Adrenal gland (tissue), 5 donors: ENCODE measurements at regions not wholly inside any gene's neighbourhood (a gene's known extent, or its start where the extent isn't known, plus 50 kb on each side); places are given as distances from the start of the nearest gene placed in this dataset.

Source experiments
- CTCF ChIP-seq, 6 experiments: fragments of 450-650 bp in 4 of 6; fragments of 200-600 bp in 2 of 6; sonication (generic) in 1 of 6; IDR thresholded peaks; 1 replicate in 5 of 6; 2 replicates in 1 of 6; pipeline versions ENCODE4 v1.5.1 to v1.8.0; 2016 to 2021; ENCODE audit warnings: antibody characterized with exemption in 6 of 6, mild to moderate bottlenecking in 2 of 6, moderate library complexity in 1 of 6
- POLR2A ChIP-seq, 2 donors: fragments of 450-650 bp; IDR thresholded peaks; one replicate each; pipeline ENCODE4 v1.6.1; 2017; ENCODE audit warnings: antibody characterized with exemption in 2 of 2, mild to moderate bottlenecking in 2 of 2, moderate library complexity in 1 of 2
- donor health status: DM: no; HTN: no; CAD: no.

DNA sequence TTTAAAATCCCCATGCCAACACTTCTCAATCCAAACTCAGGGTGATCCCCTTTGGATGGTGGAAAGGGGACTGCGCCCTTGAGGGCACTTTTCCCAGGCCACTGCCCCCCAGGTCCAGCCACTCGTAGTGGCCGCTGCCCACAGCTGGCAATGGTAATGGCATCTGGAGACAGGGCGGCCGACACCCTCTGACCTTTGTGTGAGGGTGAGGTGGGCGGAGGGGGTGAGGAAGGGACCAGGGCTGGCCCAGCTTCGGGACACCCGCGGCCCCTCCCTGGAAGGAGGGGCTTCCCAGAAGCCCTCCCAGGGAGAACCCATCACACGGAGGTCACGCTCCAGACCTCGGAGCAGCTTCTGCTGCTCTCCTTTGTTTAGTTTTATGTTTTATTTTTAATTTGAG, 289.7 kb downstream of the FOXL1 start:
- TF ChIP-seq POLR2A (IDR thresholded peaks at IDR 0.05): no peak
- no peak for TF ChIP-seq CTCF (IDR thresholded peaks at IDR 0.05)
